GM18909 (cell line): ENCODE measurements at regions not wholly inside any gene's neighbourhood (a gene's known extent, or its start where the extent isn't known, plus 50 kb on each side); places are given as distances from the start of the nearest gene placed in this dataset.
"Not testable (repeated sequence)": the region's sequence is repeated elsewhere in the genome, so short reads cannot be mapped to it uniquely, and the experiment has no call there.

Experiments
- ATAC-seq: cut with Tn5 transposase; IDR thresholded peaks from one replicate; pipeline ENCODE4 v1.9.1; 2021; ENCODE audit warnings: mild to moderate bottlenecking; ENCODE audit not compliant: unreplicated experiment, poor library complexity

GRCh38 chr5:63732880-63733279 is 229.4 kb downstream of the HTR1A start:
- not testable (repeated sequence) for ATAC-seq

DNA sequence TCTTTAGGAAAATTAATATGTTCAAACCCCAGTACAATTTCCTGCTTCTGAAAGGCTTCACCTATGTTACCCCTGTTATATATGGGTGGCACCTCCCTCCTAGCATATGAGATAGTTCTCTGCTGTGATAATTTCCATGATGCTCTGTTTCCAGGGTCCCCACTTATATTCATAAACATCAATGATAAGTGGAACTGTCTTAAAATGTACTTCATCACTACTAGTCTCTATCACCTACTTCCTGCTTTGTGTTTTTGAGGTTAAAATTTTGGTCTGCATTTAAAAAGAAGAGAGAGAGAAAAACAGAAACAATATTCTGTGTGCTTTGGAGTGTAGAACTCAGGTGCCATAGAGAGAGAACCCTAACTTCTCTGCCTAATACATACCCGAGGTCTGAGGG is 234.7 kb downstream of the HTR1A start:
- no peak for ATAC-seq

GRCh38 chr5:63726496-63726895 is 235.7 kb downstream of the HTR1A start:
- ATAC-seq, result peak; percentile 77

GRCh38 chr5:63719147-63719546 is 243.1 kb downstream of the HTR1A start:
- no peak for ATAC-seq

DNA sequence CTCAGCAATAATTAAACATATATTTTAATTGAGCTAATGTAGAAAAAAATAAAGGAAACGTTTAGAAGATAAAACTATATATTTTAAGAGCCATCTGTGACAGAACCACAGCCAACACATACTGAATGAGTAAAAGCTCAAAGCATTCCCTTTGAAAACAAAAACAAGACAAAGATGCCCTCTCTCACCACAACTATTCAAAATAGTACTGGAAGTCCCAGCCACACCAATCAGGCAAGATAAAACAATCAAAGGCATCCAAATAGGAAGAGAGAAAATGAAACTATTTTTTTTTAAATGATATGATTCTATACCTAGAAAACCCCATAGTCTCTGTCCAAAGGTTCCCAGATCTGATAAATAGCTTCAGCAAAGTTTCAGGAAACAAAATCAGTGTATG is 262.0 kb downstream of the HTR1A start:
- no peak for ATAC-seq

DNA sequence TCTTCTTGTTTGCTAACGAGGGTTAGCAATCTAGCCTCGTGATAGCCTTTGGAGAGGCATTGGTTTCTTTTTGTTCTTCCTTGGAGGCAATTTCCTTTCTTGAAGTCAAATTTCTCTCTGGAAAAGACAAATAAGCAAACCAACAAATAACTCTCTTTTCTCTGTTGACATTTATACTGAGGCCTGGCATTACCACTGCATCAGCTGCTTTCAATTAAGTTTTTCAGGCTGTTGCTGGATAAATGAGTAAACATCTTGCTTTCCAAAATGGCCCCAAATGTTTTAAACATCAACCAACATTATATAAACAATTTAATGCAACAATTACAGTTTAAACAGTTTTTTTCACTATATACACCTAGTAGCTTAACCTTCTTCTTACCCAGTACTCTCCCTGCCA is 264.4 kb downstream of the HTR1A start:
- ATAC-seq, result no peak

DNA sequence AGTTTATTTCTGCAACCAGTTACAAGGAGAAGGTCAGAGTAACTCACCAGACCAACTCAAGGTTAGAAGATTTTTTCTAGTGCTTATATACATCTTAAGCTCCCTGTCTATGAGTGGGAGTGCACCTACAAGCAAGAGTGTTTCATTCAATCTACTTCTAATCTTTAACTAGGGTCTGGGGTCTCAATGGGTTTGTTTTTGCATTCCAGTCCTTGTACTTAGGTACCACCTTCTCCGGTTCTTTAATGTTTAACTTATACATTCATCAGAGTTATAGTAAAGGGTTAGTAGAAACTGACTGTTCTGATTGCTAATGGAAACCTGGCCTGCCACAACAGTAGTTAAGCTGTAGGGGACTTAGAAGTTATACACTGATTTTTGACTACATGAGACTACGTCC is 271.7 kb downstream of the HTR1A start:
- no peak for ATAC-seq

DNA sequence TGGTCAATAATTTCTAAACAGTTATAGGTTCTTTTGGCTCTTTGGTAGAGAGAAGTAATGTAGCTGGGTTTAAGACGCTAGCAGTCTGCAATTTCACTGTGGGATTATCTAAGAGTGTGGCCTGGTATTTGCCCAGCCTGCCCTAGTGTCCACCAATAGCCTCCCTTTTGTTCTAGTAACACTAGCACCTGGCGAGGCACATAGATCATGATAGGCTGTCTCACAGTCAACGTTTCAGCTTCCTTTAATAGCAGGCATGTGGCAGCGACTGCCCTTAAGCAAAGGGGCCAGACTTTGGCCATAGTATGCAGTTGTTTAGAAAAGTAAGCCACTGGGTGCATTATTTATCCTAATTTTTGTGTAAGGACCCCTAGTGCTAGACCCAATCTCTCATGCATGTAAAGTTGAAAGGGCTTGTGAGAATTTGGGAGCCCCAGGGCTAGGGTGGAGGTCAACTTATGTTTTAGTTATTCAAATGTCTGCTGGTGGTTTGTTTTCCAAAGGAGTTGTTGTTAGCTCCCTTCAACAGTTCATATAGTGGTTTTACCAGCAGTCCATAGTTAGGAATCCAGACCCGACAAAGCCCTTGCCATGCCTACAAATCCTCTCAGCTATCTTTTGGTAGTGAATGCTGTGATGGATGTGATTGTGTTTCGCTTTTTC is 274.3 kb downstream of the HTR1A start:
- ATAC-seq, result no peak

GRCh38 chr5:63686938-63687337 is 275.3 kb downstream of the HTR1A start:
- no peak for ATAC-seq

- ATAC-seq, result no peak
Observed at GRCh38 chr5:63686181-63686580, 276.1 kb downstream of the HTR1A start.

DNA sequence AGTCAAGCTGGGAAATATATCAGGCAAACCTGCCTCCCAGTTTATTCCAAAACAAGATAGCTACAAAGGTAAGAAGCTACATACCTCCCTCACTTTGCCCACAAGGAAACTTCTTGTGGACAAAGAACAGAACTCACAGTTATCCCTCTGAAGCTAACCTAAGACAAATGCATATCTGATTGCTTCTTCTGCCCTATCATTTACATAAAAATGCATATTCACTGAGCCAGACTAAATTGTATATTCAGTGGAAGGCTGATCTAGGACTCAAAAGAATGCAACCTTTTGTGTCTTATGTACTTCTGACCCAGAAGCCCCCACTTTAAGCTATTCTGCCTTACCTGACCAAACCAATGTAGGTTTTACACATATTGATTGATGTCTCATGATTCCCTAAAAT is 276.8 kb downstream of the HTR1A start:
- ATAC-seq, result no peak

DNA sequence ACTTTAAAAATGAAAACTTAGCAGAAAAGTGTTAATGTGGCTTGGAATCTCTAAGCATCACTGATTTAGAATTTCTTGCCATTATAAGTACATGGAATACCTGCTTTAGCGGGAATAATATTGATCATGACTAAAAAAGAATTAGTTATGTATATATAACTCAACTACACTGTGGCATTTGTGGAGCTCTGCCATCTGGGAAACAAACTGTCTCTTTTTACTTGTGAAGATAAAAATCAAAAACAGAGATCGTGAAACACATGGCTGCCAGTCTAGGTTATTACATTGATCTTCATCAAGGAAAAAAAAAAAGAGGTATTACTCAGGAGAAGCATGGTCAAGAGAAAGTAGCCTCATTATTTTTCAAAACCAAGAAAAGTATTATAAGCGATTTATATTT is 287.4 kb downstream of the HTR1A start:
- no peak for ATAC-seq

- ATAC-seq, result no peak
Observed at GRCh38 chr5:63655043-63655442, 307.2 kb downstream of the HTR1A start.

DNA sequence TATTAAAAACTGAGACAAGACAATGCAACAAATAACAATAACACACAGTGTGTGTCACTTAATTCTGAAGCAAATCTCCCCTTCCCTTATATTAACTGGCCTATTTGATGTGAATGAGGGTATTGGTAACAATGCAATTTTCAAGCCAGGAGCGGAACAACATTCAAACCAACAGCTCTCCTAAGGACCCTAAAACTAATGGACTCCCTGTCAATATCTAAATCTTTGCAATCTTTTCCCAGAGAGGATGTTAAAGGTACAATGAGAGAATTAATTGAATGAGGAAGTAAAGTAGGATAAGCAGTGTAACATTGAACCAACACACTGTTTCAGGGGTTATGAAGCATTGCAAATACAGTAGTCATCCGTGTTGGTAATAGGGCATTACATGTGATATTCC is 311.7 kb downstream of the HTR1A start:
- no peak for ATAC-seq

DNA sequence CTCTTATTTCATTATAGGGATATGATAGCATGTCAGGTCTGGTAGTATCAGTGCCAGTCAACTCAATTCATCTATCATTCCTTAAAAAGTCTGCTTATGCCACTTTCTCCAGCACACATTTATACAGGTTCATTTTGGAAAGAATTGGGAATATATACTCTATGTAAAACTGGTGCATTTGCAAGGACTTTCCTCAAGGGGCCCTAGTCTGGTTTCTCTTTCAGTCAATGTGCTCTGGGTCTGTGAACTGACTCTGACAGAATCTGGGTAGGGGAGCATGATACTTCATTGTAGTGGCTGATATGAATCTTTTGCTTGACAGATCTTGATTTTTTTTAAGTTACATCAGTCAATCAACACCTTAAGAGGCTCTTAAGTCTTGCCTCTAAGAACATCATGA is 313.9 kb downstream of the HTR1A start:
- no peak for ATAC-seq

DNA sequence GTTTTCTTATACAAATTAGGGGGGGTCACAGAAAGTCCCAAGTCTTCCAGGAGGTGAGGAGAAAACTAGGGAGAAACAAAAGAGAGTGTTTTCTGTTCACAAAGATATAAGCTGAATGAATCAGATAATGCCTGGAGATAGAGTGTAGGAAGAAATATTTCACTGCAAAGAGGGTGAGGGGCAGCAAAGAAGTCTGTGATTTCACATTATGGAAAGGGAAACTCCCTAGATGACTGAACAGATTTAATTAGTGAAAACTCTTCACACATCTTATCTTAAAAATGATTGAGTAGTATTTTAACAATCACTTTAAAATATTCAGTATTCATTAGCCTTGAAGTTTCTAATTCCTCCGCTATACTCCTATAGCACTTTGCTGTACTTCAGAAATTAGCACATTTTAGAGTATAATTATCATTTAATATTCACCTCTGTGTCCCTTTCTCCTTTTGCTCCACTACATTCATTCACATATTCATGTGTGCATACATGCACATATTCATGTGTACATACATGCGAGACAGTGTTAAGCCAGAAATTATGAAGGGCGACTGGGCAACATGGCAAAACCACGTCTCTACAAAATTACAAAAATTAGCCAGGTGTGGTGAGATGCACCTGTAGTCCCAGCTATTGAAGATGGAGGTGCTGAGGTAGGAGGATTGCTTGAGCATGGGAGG is 332.2 kb downstream of the HTR1A start:
- ATAC-seq, result no peak

- ATAC-seq, result no peak
Observed at GRCh38 chr5:63613442-63613841, 348.8 kb downstream of the HTR1A start.

DNA sequence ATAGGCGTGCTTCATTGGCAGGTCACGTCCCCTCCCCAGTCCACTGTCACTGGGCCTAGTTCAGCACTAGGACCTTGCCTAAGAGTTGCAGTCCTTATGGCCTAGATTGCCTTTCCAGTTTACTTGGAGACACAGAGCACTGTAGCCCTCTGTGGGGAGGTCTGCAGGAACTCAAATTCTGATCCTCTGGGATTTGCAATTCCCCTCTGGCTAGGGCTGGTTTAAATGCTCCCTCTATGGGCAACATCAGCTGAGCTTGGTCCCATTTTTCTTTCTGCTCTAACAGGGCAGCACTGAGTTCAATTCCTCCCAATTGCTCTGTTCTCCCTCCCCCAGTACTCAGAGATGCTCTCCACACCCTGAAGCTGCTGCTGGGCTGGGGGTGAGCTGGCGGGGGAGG is 358.2 kb downstream of the HTR1A start:
- no peak for ATAC-seq

DNA sequence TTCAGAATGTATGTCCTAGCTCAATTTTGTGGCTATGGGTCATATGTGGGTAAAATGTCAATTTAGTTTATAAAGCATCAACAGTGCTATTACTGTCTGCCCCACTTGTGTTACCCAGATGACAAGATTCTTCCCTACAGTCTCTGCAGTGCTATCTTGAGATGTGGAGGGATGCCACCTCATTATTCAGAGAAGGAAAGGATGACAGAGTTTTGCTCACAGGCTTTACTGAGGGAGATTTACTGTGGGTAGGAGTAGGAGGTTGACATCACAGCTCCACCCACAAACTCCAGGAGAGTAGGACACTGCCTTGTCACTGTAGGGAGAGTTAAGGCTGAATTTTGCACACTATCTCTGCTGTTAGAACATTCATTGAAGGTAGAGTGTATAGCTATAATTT is 359.3 kb downstream of the HTR1A start:
- no peak for ATAC-seq

DNA sequence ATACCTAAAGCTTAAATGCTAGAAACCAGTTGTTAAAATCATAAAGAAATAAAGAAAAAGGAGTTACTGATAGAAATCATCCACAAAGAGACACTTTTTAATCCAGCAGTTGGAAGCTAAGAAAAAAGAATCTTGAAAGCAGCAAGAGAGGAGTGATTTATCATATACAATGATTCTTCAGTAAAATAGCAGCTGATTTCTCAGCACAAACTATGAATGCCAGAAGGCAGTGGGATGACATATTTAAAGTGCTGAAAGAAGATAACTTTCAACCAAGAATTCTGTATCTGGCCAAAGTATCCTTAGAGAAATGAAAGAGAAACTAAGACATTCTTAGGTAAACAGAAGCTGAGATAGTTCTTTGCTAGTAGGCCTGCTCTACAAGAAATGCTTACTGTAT is 366.0 kb downstream of the HTR1A start:
- no peak for ATAC-seq

GRCh38 chr5:63573380-63573779 is 388.9 kb downstream of the HTR1A start:
- no peak for ATAC-seq

DNA sequence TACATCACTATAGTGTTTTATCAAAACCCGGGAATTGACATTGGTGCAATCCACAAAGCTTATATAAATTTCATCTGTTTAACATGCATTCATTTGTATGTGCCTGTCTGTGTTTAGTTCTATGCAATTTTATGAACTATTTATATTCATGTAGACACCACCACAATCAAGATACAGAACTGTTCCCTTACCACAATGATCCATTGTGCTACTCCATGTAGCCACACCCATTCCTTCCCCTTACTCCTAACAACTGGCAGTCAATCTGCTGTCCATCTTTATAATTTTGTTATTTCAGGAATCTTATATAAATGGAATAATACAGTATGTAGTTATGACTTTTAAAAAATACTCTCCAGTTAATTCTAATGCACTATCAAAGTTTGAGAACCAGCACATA is 389.5 kb downstream of the HTR1A start:
- no peak for ATAC-seq
